Loucy (cell line): ENCODE measurements at regions not wholly inside any gene's neighbourhood (a gene's known extent, or its start where the extent isn't known, plus 50 kb on each side); places are given as distances from the start of the nearest gene placed in this dataset.

Source experiments
- EZH2phosphoT487 ChIP-seq: fragments of 200-600 bp; IDR thresholded peaks from 2 replicates; pipeline ENCODE4 v1.6.1; 2018; ENCODE audit warnings: antibody characterized with exemption, mild to moderate bottlenecking, moderate library complexity, borderline replicate concordance
- TF ChIP-seq, protein P1 (sequence below): fragments of 200-600 bp; sonication (generic); conservative IDR thresholded peaks from 2 replicates; pipeline ENCODE4 v1.5.1; 2014; ENCODE audit warnings: mild to moderate bottlenecking, antibody characterized with exemption, low read length

DNA sequence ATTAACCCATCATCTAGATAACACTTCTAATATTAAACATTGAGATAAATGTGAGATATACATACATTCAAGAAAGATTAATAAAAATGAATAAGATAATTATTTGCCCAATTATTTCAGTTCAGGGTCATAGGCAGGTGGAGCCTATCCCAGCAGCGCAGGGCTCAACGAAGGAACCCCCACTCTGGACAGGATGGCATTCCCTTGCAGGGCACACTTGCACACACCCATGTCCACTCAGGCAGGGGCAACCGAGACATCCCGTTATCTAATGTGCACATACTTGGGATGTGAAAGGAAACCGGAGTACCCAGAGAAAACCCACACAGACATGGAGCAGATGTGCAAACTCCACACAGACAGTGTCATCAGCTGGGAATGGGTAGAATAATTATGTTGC, 175.4 kb upstream of the CMC1 start:
- TF ChIP-seq, protein P1, sequence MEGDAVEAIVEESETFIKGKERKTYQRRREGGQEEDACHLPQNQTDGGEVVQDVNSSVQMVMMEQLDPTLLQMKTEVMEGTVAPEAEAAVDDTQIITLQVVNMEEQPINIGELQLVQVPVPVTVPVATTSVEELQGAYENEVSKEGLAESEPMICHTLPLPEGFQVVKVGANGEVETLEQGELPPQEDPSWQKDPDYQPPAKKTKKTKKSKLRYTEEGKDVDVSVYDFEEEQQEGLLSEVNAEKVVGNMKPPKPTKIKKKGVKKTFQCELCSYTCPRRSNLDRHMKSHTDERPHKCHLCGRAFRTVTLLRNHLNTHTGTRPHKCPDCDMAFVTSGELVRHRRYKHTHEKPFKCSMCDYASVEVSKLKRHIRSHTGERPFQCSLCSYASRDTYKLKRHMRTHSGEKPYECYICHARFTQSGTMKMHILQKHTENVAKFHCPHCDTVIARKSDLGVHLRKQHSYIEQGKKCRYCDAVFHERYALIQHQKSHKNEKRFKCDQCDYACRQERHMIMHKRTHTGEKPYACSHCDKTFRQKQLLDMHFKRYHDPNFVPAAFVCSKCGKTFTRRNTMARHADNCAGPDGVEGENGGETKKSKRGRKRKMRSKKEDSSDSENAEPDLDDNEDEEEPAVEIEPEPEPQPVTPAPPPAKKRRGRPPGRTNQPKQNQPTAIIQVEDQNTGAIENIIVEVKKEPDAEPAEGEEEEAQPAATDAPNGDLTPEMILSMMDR, result no peak
- no peak for TF ChIP-seq EZH2phosphoT487
